Loucy (cell line): ENCODE measurements at regions not wholly inside any gene's neighbourhood (a gene's known extent, or its start where the extent isn't known, plus 50 kb on each side); places are given as distances from the start of the nearest gene placed in this dataset.

Source experiments
- H2AFZ ChIP-seq: fragments of 200-600 bp; sonication (generic); 2 replicates; pipeline ENCODE4 v1.6.0; 2016; ENCODE audit warnings: antibody characterized with exemption, mild to moderate bottlenecking, low read length, moderate library complexity
- H3F3A ChIP-seq: fragments of 200-600 bp; 2 replicates; pipeline ENCODE4 v1.6.0; 2016; ENCODE audit warnings: antibody characterized with exemption, low read depth, mild to moderate bottlenecking
- H3K27me3 ChIP-seq: fragments of 200-600 bp; sonication (generic); 2 replicates; pipeline ENCODE4 v1.6.1; 2014; ENCODE audit warnings: low read length, mild to moderate bottlenecking; ENCODE audit not compliant: insufficient read depth, poor library complexity, severe bottlenecking
- H3K36me3 ChIP-seq: fragments of 200-600 bp; sonication (generic); 2 replicates; pipeline ENCODE4 v1.6.1; 2016; ENCODE audit warnings: low read length; ENCODE audit not compliant: insufficient read depth
- H3K4me1 ChIP-seq: fragments of 200-600 bp; sonication (generic); 2 replicates; pipeline ENCODE4 v1.5.1; 2014; ENCODE audit warnings: low read length, mild to moderate bottlenecking; ENCODE audit not compliant: insufficient read depth, poor library complexity, severe bottlenecking
- H3K4me2 ChIP-seq: fragments of 200-600 bp; sonication (generic); 2 replicates; pipeline ENCODE4 v1.6.0; 2014; ENCODE audit warnings: antibody characterized with exemption, low read length, low read depth, mild to moderate bottlenecking; ENCODE audit not compliant: poor library complexity, severe bottlenecking
- H3K4me3 ChIP-seq: fragments of 200-600 bp; sonication (generic); 2 replicates; pipeline ENCODE4 v1.5.1; 2014; ENCODE audit warnings: low read length, mild to moderate bottlenecking, mixed read lengths; ENCODE audit not compliant: poor library complexity, severe bottlenecking
- H3K79me2 ChIP-seq: fragments of 200-600 bp; sonication (generic); 2 replicates; pipeline ENCODE4 v1.6.1; 2014; ENCODE audit warnings: low read length; ENCODE audit not compliant: insufficient read depth
- H3K9ac ChIP-seq: fragments of 200-600 bp; sonication (generic); 2 replicates; pipeline ENCODE4 v1.6.0; 2014; ENCODE audit warnings: mild to moderate bottlenecking, low read depth, low read length, moderate library complexity; ENCODE audit not compliant: poor library complexity, severe bottlenecking
- H3K9me2 ChIP-seq: fragments of 200-600 bp; sonication (generic); replicated peaks from 2 replicates; pipeline ENCODE4 v1.6.1; 2016; ENCODE audit warnings: low read depth, low read length, mixed read lengths
- H3K9me3 ChIP-seq: fragments of 200-600 bp; sonication (generic); 2 replicates; pipeline ENCODE4 v1.6.1; 2014; ENCODE audit warnings: mild to moderate bottlenecking, antibody characterized with exemption, low read length, low read depth; ENCODE audit not compliant: insufficient read depth
- H4K20me1 ChIP-seq: fragments of 200-600 bp; sonication (generic); 2 replicates; pipeline ENCODE4 v1.6.0; 2014; ENCODE audit warnings: antibody characterized with exemption, low read length, mild to moderate bottlenecking; ENCODE audit not compliant: insufficient read depth, poor library complexity, severe bottlenecking
- CTCF ChIP-seq: fragments of 200-600 bp; sonication (generic); conservative IDR thresholded peaks from 2 replicates; pipeline ENCODE4 v1.5.1; 2014; ENCODE audit warnings: mild to moderate bottlenecking, antibody characterized with exemption, low read length
- EZH2phosphoT487 ChIP-seq: fragments of 200-600 bp; IDR thresholded peaks from 2 replicates; pipeline ENCODE4 v1.6.1; 2018; ENCODE audit warnings: antibody characterized with exemption, mild to moderate bottlenecking, moderate library complexity, borderline replicate concordance

GRCh38 chrX:98380106-98380505, 1496.4 kb downstream of the RPA4 start:
- TF ChIP-seq CTCF (no peak), EZH2phosphoT487 (no peak)
- no peak overlapping the region for H3K9ac ChIP-seq
- no peaks in the 10 kb centered on the region for H4K20me1 ChIP-seq
- H3K27me3 ChIP-seq = no peaks in the 10 kb centered on the region
- H3K36me3 ChIP-seq = no peaks in the 10 kb centered on the region
- no peak overlapping the region for H2AFZ ChIP-seq
- no peaks in the 10 kb centered on the region for H3K79me2 ChIP-seq
- no peaks in the 10 kb centered on the region for H3K9me2 ChIP-seq
- H3K4me1 ChIP-seq = no peaks in the 10 kb centered on the region
- no peaks in the 10 kb centered on the region for H3F3A ChIP-seq
- H3K4me3 ChIP-seq = no peak overlapping the region
- no peaks in the 10 kb centered on the region for H3K9me3 ChIP-seq
- H3K4me2 ChIP-seq = no peak overlapping the region

GRCh38 chrX:98380556-98380955, 1496.8 kb downstream of the RPA4 start:
- TF ChIP-seq EZH2phosphoT487 (no peak), CTCF (no peak)
- no peaks in the 10 kb centered on the region for H3K27me3 ChIP-seq

GRCh38 chrX:98398542-98398941, 1514.8 kb downstream of the RPA4 start:
- H4K20me1 ChIP-seq = no peaks in the 10 kb centered on the region
- no peaks in the 10 kb centered on the region for H3K9me2 ChIP-seq
- TF ChIP-seq EZH2phosphoT487 (no peak), CTCF (no peak)
- no peaks in the 10 kb centered on the region for H3K4me1 ChIP-seq
- H3K4me2 ChIP-seq = no peak overlapping the region
- no peaks in the 10 kb centered on the region for H3K9me3 ChIP-seq
- H2AFZ ChIP-seq = no peak overlapping the region
- H3K36me3 ChIP-seq = no peaks in the 10 kb centered on the region
- H3K27me3 ChIP-seq = no peaks in the 10 kb centered on the region
- H3K79me2 ChIP-seq = no peaks in the 10 kb centered on the region
- no peak overlapping the region for H3K4me3 ChIP-seq
- H3F3A ChIP-seq = no peaks in the 10 kb centered on the region
- H3K9ac ChIP-seq = no peak overlapping the region

More at GRCh38 chrX:98380556-98380955, 1496.8 kb downstream of the RPA4 start:
- Histone ChIP-seq H3K4me3 (no peak overlapping the region), H4K20me1 (no peaks in the 10 kb centered on the region), H3K9ac (no peak overlapping the region), H3K4me2 (no peak overlapping the region), H3K4me1 (no peaks in the 10 kb centered on the region), H3K36me3 (no peaks in the 10 kb centered on the region), H2AFZ (no peak overlapping the region), H3K79me2 (no peaks in the 10 kb centered on the region), H3K9me2 (no peaks in the 10 kb centered on the region), H3F3A (no peaks in the 10 kb centered on the region), H3K9me3 (no peaks in the 10 kb centered on the region)
